GM19193 (cell line): ENCODE measurements at regions not wholly inside any gene's neighbourhood (a gene's known extent, or its start where the extent isn't known, plus 50 kb on each side); places are given as distances from the start of the nearest gene placed in this dataset.

Source experiments
- POLR2A ChIP-seq: IDR thresholded peaks from 4 replicates; pipeline ENCODE4 v1.6.1; 2011; ENCODE audit not compliant: insufficient read depth, insufficient read length; ENCODE audit errors: extremely low read depth

DNA sequence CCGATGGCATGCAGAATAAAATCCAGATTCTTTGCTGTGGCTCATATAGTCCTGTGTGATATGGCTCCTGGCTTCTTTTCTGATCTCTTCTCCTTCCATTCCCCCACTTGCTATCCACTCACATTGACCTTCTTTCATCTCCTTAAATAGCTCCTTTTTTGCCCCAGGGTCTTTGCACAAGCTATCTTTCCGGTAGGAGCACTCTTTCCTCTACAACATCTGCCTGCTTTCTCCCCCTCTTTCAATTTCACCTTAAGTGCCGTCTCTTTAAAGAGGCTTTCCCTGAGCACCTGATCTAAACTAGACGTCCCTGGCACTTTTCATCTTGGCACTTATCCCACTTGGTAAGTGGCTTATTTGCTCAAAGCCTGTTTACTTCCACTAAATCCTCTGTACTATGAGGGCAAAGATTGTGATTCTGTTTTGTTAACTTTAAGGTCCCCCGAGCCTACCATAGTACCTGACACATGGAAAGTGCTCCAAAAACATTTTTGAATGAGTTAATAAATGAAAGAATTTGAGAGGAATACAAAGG, 323.3 kb upstream of the TLE3 start:
- no peak for TF ChIP-seq POLR2A

DNA sequence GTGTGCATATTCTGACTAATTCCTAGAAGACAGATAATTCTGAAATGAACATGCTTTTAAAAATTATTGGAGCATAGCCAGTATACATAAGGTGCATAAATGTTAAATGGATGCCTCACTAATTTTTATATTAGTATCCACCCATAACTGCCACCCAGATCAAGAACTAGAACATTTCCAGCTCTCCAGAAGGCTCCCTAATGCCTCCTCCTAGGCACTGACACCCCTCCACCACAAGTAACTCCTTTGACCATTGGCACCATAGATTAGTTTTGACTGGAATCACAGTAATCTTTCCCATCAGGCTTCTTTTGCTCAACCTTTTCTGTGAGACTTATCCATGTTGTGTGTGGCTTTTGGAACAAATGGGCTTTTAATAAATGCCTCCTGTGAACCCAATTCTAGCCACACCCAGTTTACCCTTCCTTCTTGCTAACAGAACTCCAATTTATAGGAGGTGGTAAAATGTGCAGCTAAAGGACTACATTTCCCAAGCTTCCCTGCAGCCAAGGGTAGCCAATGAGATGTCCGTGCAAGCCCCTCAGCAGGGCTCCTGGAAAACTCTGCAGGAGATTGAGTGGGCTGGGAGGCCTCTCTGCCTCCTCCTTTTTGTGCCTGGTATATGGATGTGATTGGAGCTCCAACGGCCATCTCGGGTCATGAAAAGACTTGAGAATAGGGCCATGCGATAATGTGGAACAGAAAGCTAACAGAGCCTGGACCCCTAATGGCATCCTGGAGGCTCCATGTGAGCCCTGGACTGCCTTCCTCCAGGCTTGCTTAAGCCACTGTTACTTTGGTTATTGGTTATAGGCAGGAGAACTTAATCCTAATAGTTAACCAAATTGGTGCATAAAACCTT, 322.6 kb upstream of the TLE3 start:
- no peak for TF ChIP-seq POLR2A

DNA sequence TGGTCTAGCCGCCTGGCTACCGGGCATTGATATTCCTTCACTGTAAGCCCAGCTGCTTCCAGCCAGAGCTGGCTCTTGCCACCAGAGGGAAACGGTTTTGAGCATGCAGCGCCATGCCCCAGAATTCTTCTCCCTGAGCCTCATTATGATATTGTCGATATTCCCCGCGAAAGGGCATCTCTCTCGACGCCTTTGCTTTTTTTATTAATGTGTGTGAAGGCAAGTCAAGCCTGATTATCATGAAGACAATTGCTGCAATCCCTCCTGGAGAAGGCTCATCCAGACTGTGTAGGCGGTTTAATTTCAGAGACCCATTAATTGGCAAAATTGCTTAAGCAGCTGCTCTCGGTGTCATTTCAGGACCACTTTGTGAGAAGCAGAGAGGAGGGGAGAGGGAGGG, 321.2 kb upstream of the TLE3 start:
- TF ChIP-seq POLR2A = no peak

DNA sequence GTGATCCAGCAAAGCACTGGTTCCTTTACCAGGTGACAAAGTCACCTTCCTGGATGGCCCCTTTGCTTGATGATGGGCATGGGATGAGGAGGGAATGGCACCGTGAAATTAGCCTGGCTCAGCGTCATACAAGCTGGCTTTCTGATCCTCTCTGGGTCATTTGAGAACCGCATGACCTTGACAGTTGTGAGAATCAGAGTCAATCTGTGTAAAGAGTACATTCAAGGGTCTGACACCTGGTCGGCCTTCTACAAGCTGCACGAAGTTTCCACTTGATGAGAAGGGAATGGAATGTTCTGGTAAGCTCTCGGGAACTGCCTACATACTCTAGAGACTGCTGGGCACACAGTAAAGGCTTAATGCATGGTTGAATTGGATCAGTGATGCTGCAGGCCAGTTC, 319.8 kb upstream of the TLE3 start:
- no peak for TF ChIP-seq POLR2A

DNA sequence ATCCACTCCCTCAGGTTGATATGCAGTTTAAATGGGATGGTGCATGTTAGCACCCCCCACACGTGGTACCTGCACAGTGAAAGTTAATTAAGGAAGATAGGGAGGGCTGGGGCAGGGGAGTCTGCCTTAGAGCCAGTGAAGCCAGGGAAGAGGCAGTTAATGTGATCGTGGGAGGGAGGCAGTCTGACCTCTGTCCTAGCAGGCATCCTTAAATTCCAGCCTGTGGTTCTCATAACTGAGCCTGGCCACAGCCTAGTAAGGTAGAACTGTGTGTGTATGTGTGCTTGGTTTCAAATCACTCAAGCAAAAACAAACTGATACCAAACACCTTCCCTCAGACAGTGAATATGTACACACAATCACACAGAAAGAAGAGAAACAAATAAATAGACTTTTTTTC, 319.1 kb upstream of the TLE3 start:
- no peak for TF ChIP-seq POLR2A

DNA sequence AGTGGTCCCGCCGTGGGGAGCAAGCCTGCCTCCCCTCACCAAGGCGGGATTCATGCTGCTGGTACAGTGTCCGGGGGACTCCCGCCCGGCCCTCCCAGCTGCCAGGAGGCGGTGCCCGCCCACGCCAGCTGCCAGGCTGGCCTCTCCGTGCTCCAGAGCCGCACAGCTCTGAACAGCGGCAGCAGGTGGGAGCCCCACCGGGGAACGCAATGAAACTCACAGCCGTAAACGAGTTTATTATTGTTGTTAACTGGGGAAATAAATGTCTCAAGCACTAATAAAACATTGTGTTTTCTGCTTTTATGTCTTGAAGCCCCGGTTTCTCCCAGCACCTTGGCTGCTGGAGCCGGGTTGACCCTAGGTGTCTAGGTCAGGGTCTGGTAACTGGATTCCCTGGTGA, 317.7 kb upstream of the TLE3 start:
- no peak for TF ChIP-seq POLR2A

DNA sequence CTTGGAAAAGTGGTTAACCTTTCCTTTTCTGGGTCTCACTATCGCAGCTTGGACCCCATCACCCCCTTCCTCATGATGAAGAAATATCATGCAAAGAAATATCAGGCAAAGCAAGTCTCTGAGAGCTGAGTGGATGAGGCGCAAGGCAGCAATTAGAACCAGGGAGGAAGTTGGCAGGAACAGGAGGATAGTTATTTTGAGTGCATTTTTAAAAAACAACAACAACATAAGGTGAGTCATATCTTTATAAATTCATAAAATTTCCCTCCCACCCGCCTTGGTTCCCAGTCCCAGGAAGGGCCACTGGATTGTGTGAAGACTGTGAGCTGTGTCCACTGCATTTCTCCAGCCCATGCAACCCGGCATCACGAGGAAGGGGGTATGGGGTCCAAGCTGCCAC, 316.9 kb upstream of the TLE3 start:
- TF ChIP-seq POLR2A = no peak

DNA sequence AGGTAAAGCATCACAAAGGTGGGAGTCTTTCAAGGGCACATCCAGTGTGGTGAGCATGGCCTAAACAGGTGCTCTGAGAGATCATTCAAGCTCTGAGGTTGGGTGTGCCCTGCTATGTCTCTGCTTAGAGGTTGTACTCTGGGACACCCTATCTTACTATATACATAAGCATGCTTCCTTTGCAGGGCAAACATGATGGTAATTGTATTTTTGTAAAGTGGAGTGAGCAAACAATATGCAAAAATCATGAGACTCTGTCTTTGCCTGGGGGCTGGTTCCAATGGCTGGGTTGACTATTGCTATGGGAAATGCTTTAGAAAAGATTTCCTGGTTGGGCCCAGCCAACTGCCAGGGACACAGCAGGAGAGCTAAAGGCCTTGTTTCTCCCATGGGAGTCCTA, 315.1 kb upstream of the TLE3 start:
- no peak for TF ChIP-seq POLR2A

DNA sequence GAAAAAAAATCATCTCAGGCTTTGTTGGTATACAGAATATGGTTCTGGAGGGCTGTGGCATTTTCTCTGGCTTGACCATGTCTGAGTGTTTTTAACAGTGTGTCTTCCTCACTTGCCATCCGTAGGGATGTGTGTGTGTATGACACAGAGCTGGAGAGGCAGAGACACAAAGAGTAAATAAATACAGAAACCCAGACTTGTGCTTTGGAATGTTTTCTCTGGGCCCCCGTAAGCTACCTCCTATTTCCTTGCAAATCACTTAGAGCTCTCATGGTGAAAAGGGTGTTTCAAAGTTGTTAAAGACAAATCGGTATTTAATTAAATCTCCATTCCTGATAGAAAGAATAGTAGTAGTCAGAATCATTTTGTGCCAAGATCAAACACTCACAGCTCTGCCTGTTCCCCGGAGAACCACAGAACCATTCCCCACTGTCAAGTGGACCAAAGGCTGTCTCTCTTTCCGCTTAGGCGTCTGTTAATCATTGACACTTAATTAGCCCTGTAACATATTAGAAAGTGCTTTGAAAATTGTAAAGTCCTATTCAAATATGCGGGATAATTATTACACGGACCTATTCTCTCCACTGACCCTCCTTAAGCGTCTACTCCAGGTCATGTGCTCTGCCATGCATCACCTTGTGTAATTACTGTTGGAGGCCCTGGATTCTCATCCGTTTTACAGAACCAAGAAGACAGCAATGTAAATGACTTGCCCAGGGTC, 313.6 kb upstream of the TLE3 start:
- no peak for TF ChIP-seq POLR2A

DNA sequence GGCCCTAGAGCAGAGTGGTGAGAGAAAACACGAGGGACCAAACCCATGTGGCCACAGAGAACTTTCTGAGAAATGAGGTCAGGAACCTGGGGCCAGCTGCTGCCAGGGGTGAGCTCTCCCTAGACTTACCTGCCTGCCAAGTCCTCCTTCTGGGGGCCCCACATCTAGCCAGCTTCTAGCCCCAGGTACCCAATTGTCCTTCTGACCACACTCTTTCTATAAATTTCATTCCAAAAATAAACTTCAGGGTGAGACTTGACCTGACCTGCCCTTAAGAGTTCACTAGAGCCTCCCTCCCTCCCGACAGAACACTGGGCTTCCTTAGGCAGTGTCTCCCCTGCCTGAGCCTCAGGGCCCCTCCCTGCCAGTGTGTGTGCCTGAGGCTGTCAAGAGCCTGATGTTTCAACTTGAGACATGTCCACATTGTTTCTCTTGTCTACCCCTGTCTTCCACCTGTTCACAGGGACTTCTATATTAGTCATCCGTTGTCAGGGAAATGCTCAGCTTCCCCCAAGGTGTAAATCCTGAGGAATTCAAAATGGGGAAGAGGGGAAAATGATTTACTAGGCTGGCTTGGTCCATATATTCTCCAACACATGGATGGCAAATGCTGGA, 312.8 kb upstream of the TLE3 start:
- TF ChIP-seq POLR2A = no peak

DNA sequence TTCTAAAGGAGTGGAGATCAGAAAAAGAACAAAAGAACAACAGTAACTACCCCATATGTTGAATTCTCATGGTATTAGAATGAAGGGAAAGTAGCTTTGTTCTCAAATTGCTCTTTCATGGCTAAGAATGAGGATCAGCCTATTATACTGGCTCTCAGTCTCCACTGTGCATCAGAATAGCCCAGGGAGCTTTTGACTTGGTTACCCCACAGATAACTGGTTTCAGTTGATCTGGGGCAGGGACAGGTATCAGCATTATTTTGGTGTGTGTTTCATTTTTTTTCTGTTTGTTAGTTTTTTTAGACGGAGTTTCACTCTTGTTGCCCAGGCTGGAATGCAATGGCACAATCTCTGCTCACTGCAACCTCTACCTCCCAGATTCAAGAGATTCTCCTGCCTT, 311.7 kb upstream of the TLE3 start:
- TF ChIP-seq POLR2A = no peak

DNA sequence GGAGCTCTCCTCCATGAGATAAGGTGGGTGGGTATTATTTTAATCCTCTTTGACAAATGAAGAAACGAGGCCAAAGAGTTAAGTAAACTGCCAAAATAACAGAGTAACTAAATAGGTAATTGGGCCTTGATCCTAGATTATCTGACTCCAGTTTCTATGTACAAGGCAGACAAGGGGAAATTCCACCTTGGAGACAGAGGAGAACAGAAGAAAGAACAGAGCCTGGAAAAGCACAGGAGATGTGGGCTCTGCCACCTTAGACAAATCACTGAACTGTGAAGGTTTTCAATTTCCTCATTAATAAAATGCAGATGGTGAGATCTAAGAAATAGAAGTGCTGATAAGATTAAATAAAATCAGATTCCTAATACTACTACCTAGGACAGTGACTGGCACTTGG, 310.2 kb upstream of the TLE3 start:
- no peak for TF ChIP-seq POLR2A

DNA sequence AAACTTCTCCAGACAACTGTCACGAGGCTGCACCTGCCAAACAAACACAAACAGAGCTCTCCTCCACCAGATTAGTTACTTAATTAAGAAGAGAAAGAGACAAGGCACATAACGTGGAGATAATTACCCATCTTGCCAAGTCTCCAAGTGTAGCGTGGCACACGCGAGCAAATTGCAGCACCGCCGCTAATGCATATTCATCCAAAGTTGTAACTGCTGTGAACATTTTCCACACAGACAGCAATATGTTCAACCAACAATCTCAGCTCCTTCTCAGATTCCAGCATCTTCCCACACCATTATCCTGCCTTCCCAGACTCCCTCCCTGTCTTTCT, 309.6 kb upstream of the TLE3 start:
- TF ChIP-seq POLR2A = no peak

DNA sequence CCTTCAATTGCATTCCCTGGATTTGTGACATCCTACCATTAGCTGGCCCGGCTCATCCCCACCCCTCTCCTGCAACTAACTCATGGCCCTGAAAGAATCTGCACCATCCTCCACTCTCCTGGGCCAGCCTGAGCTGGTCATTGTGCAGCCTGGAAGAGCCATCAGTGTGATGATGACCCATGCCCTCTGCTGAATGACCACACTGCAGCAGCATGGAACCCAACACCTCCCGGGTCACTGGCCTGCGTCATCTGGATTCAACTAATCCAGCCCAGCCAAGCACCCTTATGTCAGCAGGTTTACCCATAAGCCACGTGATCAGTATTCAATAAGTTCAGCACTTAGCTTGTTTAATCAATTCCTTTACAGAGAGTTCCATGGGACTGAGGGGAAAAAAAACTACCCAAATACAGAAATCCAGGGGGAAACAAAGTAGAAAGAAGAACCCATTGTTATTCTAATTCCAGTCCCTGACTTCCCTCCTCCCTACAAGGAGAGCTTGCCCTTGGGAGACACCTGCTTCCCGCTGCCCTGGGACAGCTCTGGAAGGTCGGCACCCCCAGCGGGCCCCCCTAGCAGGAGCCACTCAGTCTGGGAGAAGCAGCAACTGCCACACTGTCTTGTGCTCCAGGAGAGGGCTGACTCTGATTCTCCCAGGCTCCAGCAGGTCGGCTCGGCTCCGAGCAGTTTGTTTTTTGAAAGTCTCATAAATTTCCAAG, 309.1 kb upstream of the TLE3 start:
- TF ChIP-seq POLR2A = no peak

DNA sequence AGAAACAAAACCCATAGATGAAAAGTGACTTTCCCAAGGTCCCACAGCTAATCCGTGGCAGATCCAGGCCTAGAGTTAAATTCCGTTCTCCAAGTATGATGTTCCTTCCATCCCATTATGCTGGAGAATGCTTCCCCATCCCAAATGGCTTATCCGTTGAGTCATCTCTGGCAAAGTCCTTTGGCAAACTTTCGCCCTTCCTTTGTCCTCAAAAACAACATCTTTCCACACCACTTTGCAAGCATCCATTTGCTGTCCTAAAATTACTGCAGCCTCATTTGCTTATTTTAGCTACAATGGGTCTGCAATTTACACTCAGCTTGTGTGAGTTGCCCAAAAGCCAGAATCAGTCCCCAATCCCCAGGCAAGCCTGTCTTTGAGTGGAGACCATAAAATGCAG, 304.0 kb upstream of the TLE3 start:
- TF ChIP-seq POLR2A = no peak
